H9 (cell line): ENCODE measurements at regions not wholly inside any gene's neighbourhood (a gene's known extent, or its start where the extent isn't known, plus 50 kb on each side); places are given as distances from the start of the nearest gene placed in this dataset.

Experiments
- DNase-seq: peaks from one replicate; pipeline ENCODE4 v3.0.0-alpha.2; 2017
- H2AFZ ChIP-seq: one replicate; pipeline ENCODE4 v1.6.1; 2013; ENCODE audit warnings: mild to moderate bottlenecking, low read length, control low read depth, moderate library complexity
- H2AK5ac ChIP-seq: 2 replicates; pipeline ENCODE4 v1.6.1; 2013; ENCODE audit warnings: low read length, control low read depth, mixed read lengths; ENCODE audit not compliant: insufficient read length
- H2BK120ac ChIP-seq: one replicate; pipeline ENCODE4 v1.6.1; 2013; ENCODE audit warnings: low read depth, mild to moderate bottlenecking, low read length, control low read depth, inconsistent platforms; ENCODE audit not compliant: poor library complexity, severe bottlenecking
- H2BK12ac ChIP-seq: 2 replicates; pipeline ENCODE4 v1.6.1; 2013; ENCODE audit warnings: low read length, control low read depth, mixed read lengths, low read depth; ENCODE audit not compliant: insufficient read length
- H2BK15ac ChIP-seq: 2 replicates; pipeline ENCODE4 v1.6.1; 2013; ENCODE audit warnings: low read depth, low read length, control low read depth
- H2BK20ac ChIP-seq: one replicate; pipeline ENCODE4 v1.6.1; 2013; ENCODE audit warnings: low read depth, mild to moderate bottlenecking, low read length, control low read depth, inconsistent platforms; ENCODE audit not compliant: poor library complexity, severe bottlenecking
- H2BK5ac ChIP-seq: 2 replicates; pipeline ENCODE4 v1.6.1; 2013; ENCODE audit warnings: low read length, control low read depth, mixed read lengths; ENCODE audit not compliant: insufficient read length
- H3K14ac ChIP-seq: 2 replicates; pipeline ENCODE4 v1.6.1; 2013; ENCODE audit warnings: low read length, control low read depth; ENCODE audit not compliant: insufficient read depth
- H3K18ac ChIP-seq: 2 replicates; pipeline ENCODE4 v1.6.1; 2013; ENCODE audit warnings: low read depth, mild to moderate bottlenecking, mixed read lengths, low read length, control low read depth; ENCODE audit not compliant: insufficient read length
- H3K23ac ChIP-seq: 2 replicates; pipeline ENCODE4 v1.6.1; 2013; ENCODE audit warnings: low read length, control low read depth, mixed read lengths, low read depth; ENCODE audit not compliant: insufficient read length
- H3K23me2 ChIP-seq: 2 replicates; pipeline ENCODE4 v1.6.1; 2013; ENCODE audit warnings: low read depth, mild to moderate bottlenecking, mixed read lengths, low read length, control low read depth; ENCODE audit not compliant: insufficient read length, poor library complexity, severe bottlenecking
- H3K27ac ChIP-seq: 2 replicates; pipeline ENCODE4 v1.5.1; 2013; ENCODE audit warnings: low read length, control low read depth, mixed read lengths, low read depth; ENCODE audit not compliant: insufficient read length
- H3K27me3 ChIP-seq: 2 replicates; pipeline ENCODE4 v1.6.1; 2013; ENCODE audit warnings: low read length, control low read depth, inconsistent platforms; ENCODE audit not compliant: insufficient read depth
- H3K4ac ChIP-seq: 2 replicates; pipeline ENCODE4 v1.6.1; 2013; ENCODE audit warnings: low read depth, mild to moderate bottlenecking, control low read depth, inconsistent platforms, low read length, moderate library complexity
- H3K4me1 ChIP-seq: 2 replicates; pipeline ENCODE4 v1.6.1; 2013; ENCODE audit warnings: low read length, control low read depth, inconsistent platforms; ENCODE audit not compliant: insufficient read depth
- H3K4me2 ChIP-seq: 2 replicates; pipeline ENCODE4 v1.6.1; 2013; ENCODE audit warnings: low read length, control low read depth, mixed read lengths; ENCODE audit not compliant: insufficient read length, insufficient read depth
- H3K56ac ChIP-seq: 2 replicates; pipeline ENCODE4 v1.6.1; 2013; ENCODE audit warnings: low read depth, mild to moderate bottlenecking, mixed read lengths, low read length, control low read depth; ENCODE audit not compliant: insufficient read length
- H3K79me1 ChIP-seq: 2 replicates; pipeline ENCODE4 v1.6.1; 2013; ENCODE audit warnings: low read depth, mild to moderate bottlenecking, moderate library complexity, low read length, control low read depth, inconsistent platforms; ENCODE audit not compliant: insufficient read depth, poor library complexity, severe bottlenecking
- H3K79me2 ChIP-seq: 2 replicates; pipeline ENCODE4 v1.6.1; 2013; ENCODE audit warnings: low read length, control low read depth, inconsistent platforms; ENCODE audit not compliant: insufficient read depth
- H3K9ac ChIP-seq: 2 replicates; pipeline ENCODE4 v1.6.1; 2013; ENCODE audit warnings: low read length, control low read depth, mixed read lengths; ENCODE audit not compliant: insufficient read length; ENCODE audit errors: extremely low read depth
- H3K9me3 ChIP-seq: one replicate; pipeline ENCODE4 v1.6.1; 2013; ENCODE audit warnings: low read depth, low read length, inconsistent platforms; ENCODE audit not compliant: control insufficient read depth
- H3T11ph ChIP-seq: one replicate; pipeline ENCODE4 v1.6.1; 2013; ENCODE audit warnings: mild to moderate bottlenecking, low read length, control low read depth, inconsistent platforms
- H4K20me1 ChIP-seq: one replicate; pipeline ENCODE4 v1.6.1; 2013; ENCODE audit not compliant: control insufficient read depth, insufficient read length, insufficient read depth
- H4K5ac ChIP-seq: 2 replicates; pipeline ENCODE4 v1.6.1; 2013; ENCODE audit warnings: low read depth, mild to moderate bottlenecking, mixed read lengths, low read length, control low read depth; ENCODE audit not compliant: insufficient read length
- H4K8ac ChIP-seq: replicated peaks from 2 replicates; pipeline ENCODE4 v1.6.1; 2013; ENCODE audit warnings: low read length, control low read depth, mixed read lengths, low read depth; ENCODE audit not compliant: insufficient read length
- H4K91ac ChIP-seq: 2 replicates; pipeline ENCODE4 v1.6.1; 2013; ENCODE audit warnings: low read depth, mild to moderate bottlenecking, moderate library complexity, mixed read lengths, low read length, control low read depth; ENCODE audit not compliant: insufficient read length
- H3K27ac Mint-ChIP-seq, 3 experiments: 2 replicates in 2 of 3; 3 replicates in 1 of 3; pipeline ENCODE4 v1.8.0; 2020 to 2021; ENCODE audit warnings: mixed read lengths in 3 of 3, mild to moderate bottlenecking in 1 of 3, moderate library complexity in 1 of 3
- H3K27me3 Mint-ChIP-seq: 2 replicates; pipeline ENCODE4 v1.8.0; 2021; ENCODE audit warnings: low read depth, mild to moderate bottlenecking, moderate library complexity, mixed read lengths
- H3K36me3 Mint-ChIP-seq, 3 experiments: 2 replicates in 2 of 3; 3 replicates in 1 of 3; pipeline ENCODE4 v1.8.0; 2020 to 2021; ENCODE audit warnings: low read depth in 3 of 3, mixed read lengths in 3 of 3; ENCODE audit not compliant: insufficient read depth in 1 of 3
- H3K4me1 Mint-ChIP-seq, 2 experiments: 2 replicates each; pipeline ENCODE4 v1.8.0; 2020; ENCODE audit warnings: mixed read lengths in 2 of 2
- H3K4me3 Mint-ChIP-seq, 2 experiments: 2 replicates in 1 of 2; 3 replicates in 1 of 2; pipeline ENCODE4 v1.8.0; 2020 to 2021; ENCODE audit warnings: mild to moderate bottlenecking in 2 of 2, mixed read lengths in 2 of 2, moderate library complexity in 1 of 2
- H3K9me3 Mint-ChIP-seq, 2 experiments: 2 replicates in 1 of 2; 3 replicates in 1 of 2; pipeline ENCODE4 v1.8.0; 2020; ENCODE audit warnings: mild to moderate bottlenecking in 2 of 2, mixed read lengths in 2 of 2, moderate library complexity in 1 of 2
- WGBS: extraction: QIAGEN DNeasy Blood & Tissue Kit; methylation state at CpG from one replicate; pipeline ENCODE4 v1.1.7; 2013; ENCODE audit warnings: missing lambda C conversion rate, low lambda C conversion rate, mixed read lengths; ENCODE audit not compliant: insufficient read length; ENCODE audit errors: extremely low coverage; 5-methylcytosine and 5-hydroxymethylcytosine counted together
- TF ChIP-seq, protein P1 (sequence below): fragments of 200-600 bp; sonication (generic); conservative IDR thresholded peaks from 3 replicates; pipeline ENCODE4 v1.8.0; 2021; ENCODE audit warnings: antibody characterized with exemption, mild to moderate bottlenecking

- Histone ChIP-seq H4K20me1 (no peaks in the 10 kb centered on the region), H3K4ac (no peak overlapping the region), H4K8ac (no peak overlapping the region), H3T11ph (no peak overlapping the region), H3K79me1 (no peaks in the 10 kb centered on the region), H2BK15ac (no peak overlapping the region), H4K5ac (no peak overlapping the region), H2AK5ac (no peak overlapping the region), H3K79me2 (no peaks in the 10 kb centered on the region), H3K4me1 (no peaks in the 10 kb centered on the region), H2BK5ac (no peak overlapping the region), H3K4me2 (no peak overlapping the region), H3K9me3 (no peaks in the 10 kb centered on the region), H2BK12ac (no peak overlapping the region), H3K23me2 (no peaks in the 10 kb centered on the region), H4K91ac (no peak overlapping the region), H3K27ac (no peak overlapping the region), H2BK20ac (no peak overlapping the region), H3K18ac (no peak overlapping the region), H3K27me3 (no peaks in the 10 kb centered on the region), H3K14ac (no peak overlapping the region), H3K23ac (no peak overlapping the region), H2BK120ac (no peak overlapping the region), H3K56ac (no peak overlapping the region), H3K9ac (no peak overlapping the region), H2AFZ (no peak overlapping the region)
- Mint-ChIP-seq H3K36me3 (no peaks in the 10 kb centered on the region), H3K9me3 (no peaks in the 10 kb centered on the region), H3K27ac (no peak overlapping the region), H3K27me3 (no peaks in the 10 kb centered on the region), H3K4me1 (peaks cover 3 to 7% of the 10 kb centered on the region in 2 experiments), H3K4me3 (no peak overlapping the region)
- no CpG with 5 or more reads among the region's 3 CpGs for WGBS
- DNase-seq, result no peak
- TF ChIP-seq, protein P1, sequence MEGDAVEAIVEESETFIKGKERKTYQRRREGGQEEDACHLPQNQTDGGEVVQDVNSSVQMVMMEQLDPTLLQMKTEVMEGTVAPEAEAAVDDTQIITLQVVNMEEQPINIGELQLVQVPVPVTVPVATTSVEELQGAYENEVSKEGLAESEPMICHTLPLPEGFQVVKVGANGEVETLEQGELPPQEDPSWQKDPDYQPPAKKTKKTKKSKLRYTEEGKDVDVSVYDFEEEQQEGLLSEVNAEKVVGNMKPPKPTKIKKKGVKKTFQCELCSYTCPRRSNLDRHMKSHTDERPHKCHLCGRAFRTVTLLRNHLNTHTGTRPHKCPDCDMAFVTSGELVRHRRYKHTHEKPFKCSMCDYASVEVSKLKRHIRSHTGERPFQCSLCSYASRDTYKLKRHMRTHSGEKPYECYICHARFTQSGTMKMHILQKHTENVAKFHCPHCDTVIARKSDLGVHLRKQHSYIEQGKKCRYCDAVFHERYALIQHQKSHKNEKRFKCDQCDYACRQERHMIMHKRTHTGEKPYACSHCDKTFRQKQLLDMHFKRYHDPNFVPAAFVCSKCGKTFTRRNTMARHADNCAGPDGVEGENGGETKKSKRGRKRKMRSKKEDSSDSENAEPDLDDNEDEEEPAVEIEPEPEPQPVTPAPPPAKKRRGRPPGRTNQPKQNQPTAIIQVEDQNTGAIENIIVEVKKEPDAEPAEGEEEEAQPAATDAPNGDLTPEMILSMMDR, result no peak
Measured at GRCh38 chr6:165782812-165783211, 119.8 kb upstream of the PDE10A start.
